AG10803 (cell line): ENCODE measurements at regions not wholly inside any gene's neighbourhood (a gene's known extent, or its start where the extent isn't known, plus 50 kb on each side); places are given as distances from the start of the nearest gene placed in this dataset.

Experiments
- DNase-seq: peaks from one replicate; pipeline ENCODE4 v3.0.0; 2010; ENCODE audit warnings: low read depth
- H3K4me3 ChIP-seq: 2 replicates; pipeline ENCODE4 v1.5.1; 2011; ENCODE audit warnings: mild to moderate bottlenecking, low read length, control low read depth
- CTCF ChIP-seq: conservative IDR thresholded peaks from 2 replicates; pipeline ENCODE4 v1.5.1; 2011; ENCODE audit warnings: mild to moderate bottlenecking, low read length, control low read depth, inconsistent platforms

- no peak for DNase-seq
- TF ChIP-seq CTCF: no peak
- no peak overlapping the region for H3K4me3 ChIP-seq
Observed at GRCh38 chr18:11266781-11267480, 117.6 kb upstream of the PIEZO2 start.

GRCh38 chr18:11261486-11261885 is 112.1 kb upstream of the PIEZO2 start:
- DNase-seq: no peak
- no peak for TF ChIP-seq CTCF
- no peak overlapping the region for H3K4me3 ChIP-seq

- no peak for DNase-seq
- TF ChIP-seq CTCF: no peak
- H3K4me3 ChIP-seq: no peak overlapping the region
Observed at GRCh38 chr18:11260961-11261461, 111.6 kb upstream of the PIEZO2 start.

GRCh38 chr18:11259469-11260150 is 110.2 kb upstream of the PIEZO2 start:
- H3K4me3 ChIP-seq: no peak overlapping the region
- peak; percentile 6 for DNase-seq
- no peak for TF ChIP-seq CTCF

GRCh38 chr18:11258039-11258610 is 108.8 kb upstream of the PIEZO2 start:
- no peak for TF ChIP-seq CTCF
- no peak overlapping the region for H3K4me3 ChIP-seq
- DNase-seq: peak; percentile 60

GRCh38 chr18:11256251-11256650 is 106.9 kb upstream of the PIEZO2 start:
- no peak for DNase-seq
- no peak for TF ChIP-seq CTCF
- H3K4me3 ChIP-seq: no peak overlapping the region
